Adipocyte (in vitro differentiated cells): ENCODE measurements at regions not wholly inside any gene's neighbourhood (a gene's known extent, or its start where the extent isn't known, plus 50 kb on each side); places are given as distances from the start of the nearest gene placed in this dataset.

Experiments
- DNase-seq: peaks from one replicate; pipeline ENCODE4 v3.0.0-alpha.2; 2015; ENCODE audit warnings: low read depth
- H3K27me3 ChIP-seq: replicated peaks from 2 replicates; pipeline ENCODE4 v1.7.0; 2013; ENCODE audit warnings: mild to moderate bottlenecking, low read length, moderate library complexity; ENCODE audit not compliant: control insufficient read depth, insufficient read depth
- H3K36me3 ChIP-seq: 2 replicates; pipeline ENCODE4 v1.7.0; 2013; ENCODE audit warnings: low read length, mild to moderate bottlenecking, moderate library complexity; ENCODE audit not compliant: control insufficient read depth, insufficient read depth, severe bottlenecking
- H3K4me1 ChIP-seq: 2 replicates; pipeline ENCODE4 v1.7.0; 2013; ENCODE audit warnings: mild to moderate bottlenecking, low read length, moderate library complexity; ENCODE audit not compliant: control insufficient read depth, insufficient read depth
- H3K4me3 ChIP-seq: 2 replicates; pipeline ENCODE4 v1.7.0; 2013; ENCODE audit warnings: mild to moderate bottlenecking, low read length, moderate library complexity
- H3K9ac ChIP-seq: 2 replicates; pipeline ENCODE4 v1.7.0; 2013; ENCODE audit warnings: mild to moderate bottlenecking, low read length, moderate library complexity
- H3K9me3 ChIP-seq: 2 replicates; pipeline ENCODE4 v1.7.0; 2013; ENCODE audit warnings: mild to moderate bottlenecking, low read length, moderate library complexity; ENCODE audit not compliant: control insufficient read depth

DNA sequence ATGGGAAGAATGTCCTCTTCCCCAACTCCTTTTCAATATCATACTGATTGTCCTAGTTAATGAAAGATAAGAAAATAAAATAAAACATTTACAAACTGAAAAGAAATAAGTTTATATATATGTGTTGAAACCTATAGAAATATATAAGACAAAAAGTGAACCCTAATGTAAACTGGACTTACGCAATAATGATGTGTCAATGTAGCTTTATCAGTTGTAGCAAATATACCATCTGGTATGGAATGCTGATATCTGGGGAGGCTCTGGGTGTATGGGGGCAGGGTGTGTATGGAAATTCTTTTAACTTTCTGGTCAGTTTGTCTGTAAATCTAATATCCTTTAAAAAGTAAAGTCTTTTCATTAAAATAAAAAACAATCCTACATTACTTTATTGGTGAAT, 603.9 kb downstream of the DMRTA1 start:
- H3K4me3 ChIP-seq = no peak overlapping the region

GRCh38 chr9:23073136-23073535, 626.5 kb downstream of the DMRTA1 start:
- no peak for DNase-seq
- Histone ChIP-seq H3K4me3 (no peak overlapping the region), H3K4me1 (no peaks in the 10 kb centered on the region), H3K9ac (no peak overlapping the region), H3K36me3 (no peaks in the 10 kb centered on the region), H3K27me3 (no peaks in the 10 kb centered on the region), H3K9me3 (no peaks in the 10 kb centered on the region)

More for the DNA sequence above, 603.9 kb downstream of the DMRTA1 start:
- Histone ChIP-seq H3K36me3 (no peaks in the 10 kb centered on the region), H3K27me3 (no peaks in the 10 kb centered on the region), H3K4me1 (no peaks in the 10 kb centered on the region), H3K9ac (no peak overlapping the region), H3K9me3 (peaks cover 3% of the 10 kb centered on the region)
- no peak for DNase-seq

GRCh38 chr9:23079798-23080197, 633.2 kb downstream of the DMRTA1 start:
- Histone ChIP-seq H3K9ac (no peak overlapping the region), H3K27me3 (no peaks in the 10 kb centered on the region), H3K9me3 (no peaks in the 10 kb centered on the region), H3K4me3 (no peak overlapping the region), H3K36me3 (no peaks in the 10 kb centered on the region), H3K4me1 (peaks cover 15% of the 10 kb centered on the region)
- DNase-seq = no peak

DNA sequence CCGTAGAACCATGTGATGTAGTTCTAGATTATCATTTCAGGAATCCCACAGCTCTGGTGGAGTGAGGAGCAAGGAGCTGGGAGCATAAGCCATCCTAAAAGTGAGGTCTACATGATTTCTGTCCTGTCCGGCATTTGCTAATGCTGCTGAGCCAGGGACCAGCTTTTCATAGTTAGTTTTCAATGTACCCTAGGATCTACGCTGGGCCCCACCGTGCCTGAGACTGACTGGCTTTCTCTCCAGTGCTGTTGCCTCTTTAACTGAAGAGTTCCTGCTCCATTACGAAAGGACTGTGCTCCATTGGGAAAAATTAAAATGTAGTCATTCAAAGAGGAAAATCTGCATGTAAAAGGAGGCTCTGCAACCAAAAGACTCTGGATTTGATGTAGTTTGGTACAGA, 634.8 kb downstream of the DMRTA1 start:
- no peaks in the 10 kb centered on the region for H3K27me3 ChIP-seq
- no peak for DNase-seq
- H3K4me1 ChIP-seq = peaks cover 15% of the 10 kb centered on the region
- H3K9ac ChIP-seq = no peak overlapping the region
- no peaks in the 10 kb centered on the region for H3K36me3 ChIP-seq
- H3K4me3 ChIP-seq = no peak overlapping the region
- H3K9me3 ChIP-seq = no peaks in the 10 kb centered on the region

- Histone ChIP-seq H3K9me3 (no peaks in the 10 kb centered on the region), H3K9ac (no peak overlapping the region), H3K36me3 (no peaks in the 10 kb centered on the region), H3K4me3 (no peak overlapping the region), H3K27me3 (no peaks in the 10 kb centered on the region), H3K4me1 (no peaks in the 10 kb centered on the region)
- no peak for DNase-seq
Measured at GRCh38 chr9:23088932-23089364, 642.3 kb downstream of the DMRTA1 start.

GRCh38 chr9:23117616-23118015, 671.0 kb downstream of the DMRTA1 start:
- peak; percentile 61 for DNase-seq
- Histone ChIP-seq H3K27me3 (no peaks in the 10 kb centered on the region), H3K4me3 (no peak overlapping the region), H3K9me3 (no peaks in the 10 kb centered on the region), H3K4me1 (peaks cover 16% of the 10 kb centered on the region), H3K9ac (no peak overlapping the region), H3K36me3 (no peaks in the 10 kb centered on the region)

- H3K9ac ChIP-seq = no peak overlapping the region
- peaks cover 16% of the 10 kb centered on the region for H3K4me1 ChIP-seq
- no peaks in the 10 kb centered on the region for H3K27me3 ChIP-seq
- no peaks in the 10 kb centered on the region for H3K36me3 ChIP-seq
- H3K4me3 ChIP-seq = no peak overlapping the region
- no peak for DNase-seq
- no peaks in the 10 kb centered on the region for H3K9me3 ChIP-seq
Measured at GRCh38 chr9:23120630-23121029, 674.0 kb downstream of the DMRTA1 start.

DNA sequence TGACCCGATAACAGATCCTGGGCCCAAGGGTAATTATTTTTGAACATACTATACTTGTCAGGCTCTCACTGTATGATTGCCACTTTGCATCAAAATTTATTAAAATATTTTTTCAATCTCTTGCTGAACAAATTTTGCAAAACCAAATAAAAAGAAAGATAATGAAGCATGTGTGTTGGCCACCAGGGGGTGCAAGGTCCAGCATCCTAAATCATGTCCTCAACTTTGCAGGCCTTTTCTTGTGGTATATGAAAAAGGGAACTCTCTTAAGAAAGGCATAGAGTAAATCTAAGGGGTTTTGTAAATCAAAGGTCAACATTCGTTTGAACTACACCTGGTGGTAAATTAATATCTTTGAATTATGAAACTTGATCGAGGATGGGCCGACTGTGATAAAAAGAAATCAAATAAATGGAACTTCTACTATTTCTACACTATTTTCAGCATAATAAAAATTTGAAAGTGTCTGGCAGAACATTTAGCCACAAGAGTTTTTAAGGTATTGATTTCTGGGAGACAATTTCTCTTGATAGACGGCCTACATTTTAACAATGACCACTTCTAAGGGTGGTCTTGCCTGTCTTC, 676.5 kb downstream of the DMRTA1 start:
- H3K4me1 ChIP-seq = peaks cover 10% of the 10 kb centered on the region
- H3K9me3 ChIP-seq = no peaks in the 10 kb centered on the region
- no peaks in the 10 kb centered on the region for H3K27me3 ChIP-seq
- H3K9ac ChIP-seq = no peak overlapping the region
- H3K36me3 ChIP-seq = no peaks in the 10 kb centered on the region
- peak; percentile 71 for DNase-seq
- H3K4me3 ChIP-seq = no peak overlapping the region

GRCh38 chr9:23145467-23145866, 680.6 kb downstream of the ELAVL2 start:
- DNase-seq = no peak
- H3K4me1 ChIP-seq = no peaks in the 10 kb centered on the region
- peaks cover 6% of the 10 kb centered on the region for H3K9me3 ChIP-seq
- no peaks in the 10 kb centered on the region for H3K36me3 ChIP-seq
- H3K4me3 ChIP-seq = no peak overlapping the region
- H3K9ac ChIP-seq = no peak overlapping the region
- H3K27me3 ChIP-seq = no peaks in the 10 kb centered on the region

DNA sequence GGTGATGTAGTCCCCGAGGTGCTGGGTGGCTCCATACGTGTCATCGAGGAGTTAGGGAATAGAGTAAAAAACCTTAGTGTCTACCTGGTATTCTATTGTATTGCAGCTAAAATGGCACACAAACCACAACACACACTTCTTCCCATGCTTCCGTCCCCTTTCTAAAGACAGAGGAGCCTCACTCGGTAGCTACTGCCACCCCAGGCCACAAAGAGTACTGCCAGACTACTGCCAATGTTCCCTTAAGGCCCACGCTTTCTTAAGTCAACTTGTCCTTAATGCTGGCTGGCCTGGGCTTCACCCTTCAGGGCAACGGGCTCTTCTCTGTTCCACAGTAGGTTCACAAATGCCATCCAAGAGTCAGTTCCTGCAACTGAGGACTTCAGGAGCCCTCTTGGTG, 673.0 kb downstream of the ELAVL2 start:
- Histone ChIP-seq H3K4me3 (no peak overlapping the region), H3K27me3 (no peaks in the 10 kb centered on the region), H3K36me3 (no peaks in the 10 kb centered on the region), H3K4me1 (no peaks in the 10 kb centered on the region), H3K9ac (no peak overlapping the region), H3K9me3 (no peaks in the 10 kb centered on the region)
- DNase-seq = no peak

DNA sequence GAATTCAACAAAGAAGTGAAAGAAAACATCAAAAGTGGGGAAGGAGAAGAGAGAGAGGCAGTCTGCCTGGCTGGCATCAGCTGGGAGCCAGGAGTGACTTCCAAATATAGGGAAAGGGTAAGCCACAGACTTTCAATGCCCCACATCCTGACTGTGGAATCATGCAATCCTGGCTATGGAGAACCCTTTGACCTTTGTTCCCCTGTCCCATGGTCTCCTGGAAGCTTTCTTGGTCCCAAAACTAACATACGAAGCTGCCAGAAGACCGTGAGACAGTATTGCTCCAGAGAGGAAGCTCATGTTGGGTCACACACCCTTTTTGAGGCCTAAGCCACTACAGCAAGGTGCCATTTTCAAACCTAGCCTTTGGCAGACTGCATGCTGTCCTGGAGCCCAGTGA, 665.5 kb downstream of the ELAVL2 start:
- Histone ChIP-seq H3K36me3 (no peaks in the 10 kb centered on the region), H3K27me3 (no peaks in the 10 kb centered on the region), H3K9ac (no peak overlapping the region), H3K4me3 (no peak overlapping the region), H3K9me3 (no peaks in the 10 kb centered on the region), H3K4me1 (no peaks in the 10 kb centered on the region)
- no peak for DNase-seq

GRCh38 chr9:23160952-23161469, 665.0 kb downstream of the ELAVL2 start:
- peaks cover 3% of the 10 kb centered on the region for H3K9me3 ChIP-seq
- no peak overlapping the region for H3K4me3 ChIP-seq
- H3K36me3 ChIP-seq = no peaks in the 10 kb centered on the region
- no peaks in the 10 kb centered on the region for H3K27me3 ChIP-seq
- DNase-seq = no peak
- no peak overlapping the region for H3K9ac ChIP-seq
- H3K4me1 ChIP-seq = no peaks in the 10 kb centered on the region
